ENCODE measurements at regions not wholly inside any gene's neighbourhood (a gene's known extent, or its start where the extent isn't known, plus 50 kb on each side); places are given as distances from the start of the nearest gene placed in this dataset.

DNA sequence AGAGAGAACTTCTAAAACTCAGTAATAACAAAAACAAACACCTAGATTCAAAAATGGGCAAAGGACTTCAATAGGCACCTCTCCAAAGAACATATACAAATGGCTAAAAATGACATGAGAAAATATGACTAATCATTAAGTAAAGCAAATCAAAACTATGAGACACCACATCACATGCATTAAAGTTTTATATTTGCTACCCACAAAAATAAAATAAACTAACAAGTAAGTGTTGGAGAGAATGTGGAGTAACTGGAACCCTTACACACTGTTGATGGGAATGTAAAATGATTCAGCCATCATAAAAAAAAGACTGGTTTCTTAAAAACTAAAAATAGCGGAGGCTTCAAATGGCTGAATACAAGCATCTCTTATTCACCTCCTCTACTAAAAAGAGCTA is 262.1 kb upstream of the PKN2 start:
- TF ChIP-seq EZH2 (optimal IDR thresholded peaks at IDR 0.05; ENCODE audit: low read depth, low read length): no peak
- TF ChIP-seq, protein P1, sequence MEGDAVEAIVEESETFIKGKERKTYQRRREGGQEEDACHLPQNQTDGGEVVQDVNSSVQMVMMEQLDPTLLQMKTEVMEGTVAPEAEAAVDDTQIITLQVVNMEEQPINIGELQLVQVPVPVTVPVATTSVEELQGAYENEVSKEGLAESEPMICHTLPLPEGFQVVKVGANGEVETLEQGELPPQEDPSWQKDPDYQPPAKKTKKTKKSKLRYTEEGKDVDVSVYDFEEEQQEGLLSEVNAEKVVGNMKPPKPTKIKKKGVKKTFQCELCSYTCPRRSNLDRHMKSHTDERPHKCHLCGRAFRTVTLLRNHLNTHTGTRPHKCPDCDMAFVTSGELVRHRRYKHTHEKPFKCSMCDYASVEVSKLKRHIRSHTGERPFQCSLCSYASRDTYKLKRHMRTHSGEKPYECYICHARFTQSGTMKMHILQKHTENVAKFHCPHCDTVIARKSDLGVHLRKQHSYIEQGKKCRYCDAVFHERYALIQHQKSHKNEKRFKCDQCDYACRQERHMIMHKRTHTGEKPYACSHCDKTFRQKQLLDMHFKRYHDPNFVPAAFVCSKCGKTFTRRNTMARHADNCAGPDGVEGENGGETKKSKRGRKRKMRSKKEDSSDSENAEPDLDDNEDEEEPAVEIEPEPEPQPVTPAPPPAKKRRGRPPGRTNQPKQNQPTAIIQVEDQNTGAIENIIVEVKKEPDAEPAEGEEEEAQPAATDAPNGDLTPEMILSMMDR (IDR thresholded peaks at IDR 0.05; ENCODE audit: low read length): no peak
- no peak for TF ChIP-seq EZH2phosphoT487 (IDR thresholded peaks at IDR 0.05; ENCODE audit: low read length)
